ENCODE measurements at regions not wholly inside any gene's neighbourhood (a gene's known extent, or its start where the extent isn't known, plus 50 kb on each side); places are given as distances from the start of the nearest gene placed in this dataset.
A peak's percentile ranks its signal among the peaks of the same experiment; 100 is the strongest.

DNA sequence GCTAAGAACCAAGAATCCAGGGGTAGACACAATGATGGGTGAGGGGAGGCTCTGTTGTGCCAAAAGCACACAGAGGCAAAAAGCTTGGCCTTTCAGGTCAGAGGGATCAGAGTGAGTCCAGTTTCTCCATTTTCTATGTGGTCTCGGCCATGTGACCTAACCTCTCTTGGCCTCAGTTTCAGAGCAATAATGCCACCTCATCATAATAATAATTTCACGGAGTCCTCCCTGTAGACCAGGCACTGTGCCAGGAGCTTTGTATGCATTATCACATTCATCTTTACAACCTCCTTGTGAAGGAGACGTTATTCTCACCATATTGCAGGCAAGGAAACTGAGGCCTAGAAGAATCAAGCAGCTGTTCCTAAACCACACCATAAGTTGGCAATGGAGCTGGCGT is 120.2 kb downstream of the WT1 start:
- Histone ChIP-seq H3K4ac (ENCODE audit: low read depth, low read length) (no peak overlapping the region), H2AFZ (replicated peaks; ENCODE audit: low read length, poor library complexity) (no peak overlapping the region), H3K4me2 (ENCODE audit: low read depth, low read length) (no peak overlapping the region), H3K23ac (ENCODE audit: low read depth, low read length) (no peak overlapping the region), H2BK15ac (ENCODE audit: low read depth, low read length) (no peak overlapping the region), H3K9me3 (ENCODE audit: control insufficient read depth, insufficient read depth, low read length) (no peaks in the 10 kb centered on the region), H3K56ac (ENCODE audit: extremely low read depth, insufficient read depth, low read length) (no peak overlapping the region), H3K9ac (ENCODE audit: low read depth, low read length) (no peak overlapping the region), H3K27ac (ENCODE audit: insufficient read depth, low read length) (no peak overlapping the region), H2AK5ac (ENCODE audit: low read depth, low read length) (no peak overlapping the region), H2BK5ac (ENCODE audit: low read depth, low read length, poor library complexity, severe bottlenecking) (no peak overlapping the region), H3K4me3 (ENCODE audit: insufficient read depth, low read depth, low read length) (no peak overlapping the region), H2BK120ac (ENCODE audit: low read depth, low read length) (no peak overlapping the region), H3K27me3 (ENCODE audit: control insufficient read depth, insufficient read depth, low read length) (peaks cover 4% of the 10 kb centered on the region; the same call in 1 of the 2 replicates), H3K36me3 (ENCODE audit: control insufficient read depth, insufficient read depth, low read length) (no peaks in the 10 kb centered on the region), H3K4me1 (ENCODE audit: control insufficient read depth, insufficient read depth, low read length) (no peaks in the 10 kb centered on the region), H2BK20ac (ENCODE audit: low read depth, low read length) (no peak overlapping the region), H4K8ac (ENCODE audit: low read depth in 2 of 2, low read length in 2 of 2) (no peak overlapping the region), H4K20me1 (ENCODE audit: insufficient read depth, low read length) (no peaks in the 10 kb centered on the region), H4K91ac (ENCODE audit: insufficient read depth, low read depth, low read length) (no peak overlapping the region), H3K18ac (ENCODE audit: low read depth, low read length) (no peak overlapping the region), H4K5ac (ENCODE audit: low read depth, low read length) (no peak overlapping the region), H3K79me1 (ENCODE audit: low read depth in 1 of 2, low read length in 2 of 2) (no peaks in the 10 kb centered on the region), H3K14ac (replicated peaks; ENCODE audit: low read depth, low read length) (no peak overlapping the region), H2AK9ac (replicated peaks; ENCODE audit: low read depth, low read length, poor library complexity) (no peak overlapping the region), H3K9me1 (ENCODE audit: insufficient read depth, low read length) (no peaks in the 10 kb centered on the region)
- ATAC-seq (ENCODE audit: low read depth) (no peak), DNase-seq (no peak)
- no TSS peak for BruUV-seq (replicated peaks)
- ChIA-PET POLR2A (ENCODE audit: unreplicated experiment) (no interaction called here), CTCF (no interaction called here)
- in situ Hi-C loops (cut with MboI; ENCODE audit: low sequenced_read_pairs) (no loop called here), dilution Hi-C loops (cut with HindIII; ENCODE audit: low sequenced_read_pairs, unreplicated experiment) (no loop called here), intact Hi-C loops (cut with micrococcal nuclease) (no loop called here)
- WGBS, 2 experiments (ENCODE audit: extremely low coverage in 2 of 2, insufficient read length in 1 of 2) = no CpG with 5 or more reads among the region's 4 CpGs
- TF ChIP-seq MAFK (IDR thresholded peaks at IDR 0.05; ENCODE audit: low read depth, low read length) = peak; percentile 56
- TF ChIP-seq FOS (IDR thresholded peaks at IDR 0.05; ENCODE audit: low read depth, low read length) = no peak

All from IMR-90 (cell line).